ENCODE measurements at regions not wholly inside any gene's neighbourhood (a gene's known extent, or its start where the extent isn't known, plus 50 kb on each side); places are given as distances from the start of the nearest gene placed in this dataset.

DNA sequence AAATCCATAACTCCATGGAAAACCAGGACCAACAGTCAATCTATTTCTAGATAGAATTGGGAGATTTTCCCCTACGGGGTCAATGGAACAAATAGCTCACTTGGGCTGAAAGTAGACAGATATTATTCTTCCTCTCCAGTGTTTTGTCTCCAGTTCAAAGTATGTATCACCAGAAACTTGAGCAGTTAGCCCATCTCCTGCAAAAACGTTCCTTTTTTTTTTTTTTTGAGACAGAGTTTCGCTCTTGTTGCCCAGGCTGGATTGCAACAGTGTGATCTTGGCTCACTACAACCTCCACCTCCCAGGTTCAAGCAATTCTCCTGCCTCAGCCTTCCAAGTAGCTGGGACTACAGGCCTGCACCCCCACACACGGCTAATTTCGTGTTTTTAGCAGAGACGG lies 390.0 kb upstream of the AUTS2 start:
- Histone ChIP-seq H3K4me2 (ENCODE audit: low read length, poor library complexity, severe bottlenecking) (no peak overlapping the region), H3K9ac (ENCODE audit: low read length) (no peak overlapping the region), H3K36me3 (ENCODE audit: control insufficient read depth in 1 of 2, insufficient read depth in 2 of 2, low read depth in 1 of 2, low read length in 2 of 2) (no peaks in the 10 kb centered on the region), H3K4ac (ENCODE audit: low read depth in 1 of 2, low read length in 2 of 2) (no peak overlapping the region), H3K4me1 (ENCODE audit: control insufficient read depth, insufficient read depth, low read depth, low read length) (no peaks in the 10 kb centered on the region), H3K79me1 (replicated peaks; ENCODE audit: low read length, poor library complexity, severe bottlenecking) (no peaks in the 10 kb centered on the region), H3K14ac (ENCODE audit: low read length in 2 of 2) (no peak overlapping the region), H2AFZ (ENCODE audit: low read depth, low read length) (no peak overlapping the region), H3K27ac (ENCODE audit: low read length, poor library complexity, severe bottlenecking) (no peak overlapping the region), H4K91ac (ENCODE audit: low read length) (no peak overlapping the region), H2BK5ac (ENCODE audit: low read depth, low read length, poor library complexity, severe bottlenecking) (no peak overlapping the region), H2BK15ac (ENCODE audit: low read depth, poor library complexity, severe bottlenecking) (no peak overlapping the region), H3K27me3 (ENCODE audit: control insufficient read depth in 1 of 2, insufficient read depth in 1 of 2, low read length in 2 of 2) (peaks cover 0 to 8% of the 10 kb centered on the region in 2 experiments), H2AK5ac (ENCODE audit: low read length, severe bottlenecking) (no peak overlapping the region), H4K8ac (ENCODE audit: low read length) (no peak overlapping the region), H3K18ac (ENCODE audit: low read depth in 1 of 2, low read length in 2 of 2) (no peak overlapping the region), H3K4me3 (ENCODE audit: insufficient read depth in 1 of 2, low read depth in 1 of 2, low read length in 2 of 2) (no peak overlapping the region), H3K9me3 (ENCODE audit: control insufficient read depth, low read length) (no peaks in the 10 kb centered on the region), H2BK120ac (ENCODE audit: low read depth, low read length) (no peak overlapping the region), H3K23ac (ENCODE audit: low read length in 2 of 2) (no peak overlapping the region), H2BK12ac (ENCODE audit: low read length in 2 of 2) (no peak overlapping the region)
- WGBS: 73% methylated on average over 6 of the region's 6 CpGs
- no peak for DNase-seq

DNA sequence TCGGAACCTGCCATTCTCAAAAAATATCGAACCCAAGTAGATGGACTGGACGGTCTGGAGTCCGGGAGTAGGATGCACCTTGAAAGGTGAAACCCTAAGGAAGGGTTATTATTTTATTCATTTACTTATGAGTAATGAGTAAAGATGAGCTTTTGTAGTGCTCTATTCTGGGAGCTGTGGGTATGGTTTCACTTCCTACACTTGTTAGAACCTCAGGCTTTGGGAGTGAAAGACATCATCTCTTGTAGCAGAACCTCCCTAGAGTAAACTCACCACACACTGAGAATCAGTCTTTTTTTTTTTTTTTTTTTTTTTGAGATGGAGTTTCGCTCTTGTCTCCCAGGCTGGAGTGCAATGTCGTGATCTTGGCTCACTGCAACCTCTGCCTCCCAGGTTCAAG lies 389.4 kb upstream of the AUTS2 start:
- Histone ChIP-seq H3K27me3 (ENCODE audit: control insufficient read depth in 1 of 2, insufficient read depth in 1 of 2, low read length in 2 of 2) (peaks cover 0 to 8% of the 10 kb centered on the region in 2 experiments), H3K9ac (ENCODE audit: low read length) (no peak overlapping the region), H2AK5ac (ENCODE audit: low read length, severe bottlenecking) (no peak overlapping the region), H2BK120ac (ENCODE audit: low read depth, low read length) (no peak overlapping the region), H3K9me3 (ENCODE audit: control insufficient read depth, low read length) (no peaks in the 10 kb centered on the region), H3K18ac (ENCODE audit: low read depth in 1 of 2, low read length in 2 of 2) (no peak overlapping the region), H3K4me3 (ENCODE audit: insufficient read depth in 1 of 2, low read depth in 1 of 2, low read length in 2 of 2) (no peak overlapping the region), H3K14ac (ENCODE audit: low read length in 2 of 2) (no peak overlapping the region), H3K79me1 (replicated peaks; ENCODE audit: low read length, poor library complexity, severe bottlenecking) (no peaks in the 10 kb centered on the region), H2BK15ac (ENCODE audit: low read depth, poor library complexity, severe bottlenecking) (no peak overlapping the region), H3K23ac (ENCODE audit: low read length in 2 of 2) (no peak overlapping the region), H3K27ac (ENCODE audit: low read length, poor library complexity, severe bottlenecking) (no peak overlapping the region), H3K4ac (ENCODE audit: low read depth in 1 of 2, low read length in 2 of 2) (no peak overlapping the region), H3K36me3 (ENCODE audit: control insufficient read depth in 1 of 2, insufficient read depth in 2 of 2, low read depth in 1 of 2, low read length in 2 of 2) (no peaks in the 10 kb centered on the region), H2BK12ac (ENCODE audit: low read length in 2 of 2) (no peak overlapping the region), H4K8ac (ENCODE audit: low read length) (no peak overlapping the region), H2AFZ (ENCODE audit: low read depth, low read length) (no peak overlapping the region), H3K4me2 (ENCODE audit: low read length, poor library complexity, severe bottlenecking) (no peak overlapping the region), H4K91ac (ENCODE audit: low read length) (no peak overlapping the region), H3K4me1 (ENCODE audit: control insufficient read depth, insufficient read depth, low read depth, low read length) (no peaks in the 10 kb centered on the region), H2BK5ac (ENCODE audit: low read depth, low read length, poor library complexity, severe bottlenecking) (no peak overlapping the region)
- 87% methylated on average over 3 of the region's 6 CpGs for WGBS
- no peak for DNase-seq

DNA sequence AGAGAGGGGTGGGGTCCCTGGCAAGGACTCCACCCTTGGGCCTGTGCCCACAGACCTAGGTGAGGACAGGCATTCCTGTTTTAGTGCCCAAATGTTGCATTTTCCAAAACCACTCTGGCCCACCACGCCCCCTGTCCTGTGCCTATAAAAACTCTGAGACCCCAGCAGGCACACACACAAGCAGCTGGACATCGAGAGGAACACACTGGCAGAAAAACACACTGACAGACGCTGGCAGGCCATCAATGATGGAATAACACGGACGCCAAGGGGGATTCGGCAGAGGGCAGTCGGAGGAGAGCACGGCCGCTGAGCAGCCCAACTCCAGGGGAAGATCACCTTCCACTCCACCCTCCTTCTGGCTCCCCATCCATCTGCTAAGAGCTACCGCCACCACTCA lies 386.9 kb upstream of the AUTS2 start:
- Histone ChIP-seq H3K9ac (ENCODE audit: low read length) (no peak overlapping the region), H3K18ac (ENCODE audit: low read depth in 1 of 2, low read length in 2 of 2) (no peak overlapping the region), H2BK5ac (ENCODE audit: low read depth, low read length, poor library complexity, severe bottlenecking) (no peak overlapping the region), H3K4me3 (ENCODE audit: insufficient read depth in 1 of 2, low read depth in 1 of 2, low read length in 2 of 2) (no peak overlapping the region), H3K9me3 (ENCODE audit: control insufficient read depth, low read length) (no peaks in the 10 kb centered on the region), H3K27ac (ENCODE audit: low read length, poor library complexity, severe bottlenecking) (no peak overlapping the region), H2AFZ (ENCODE audit: low read depth, low read length) (no peak overlapping the region), H3K23ac (ENCODE audit: low read length in 2 of 2) (no peak overlapping the region), H3K4ac (ENCODE audit: low read depth in 1 of 2, low read length in 2 of 2) (no peak overlapping the region), H4K8ac (ENCODE audit: low read length) (no peak overlapping the region), H3K4me1 (ENCODE audit: control insufficient read depth, insufficient read depth, low read depth, low read length) (no peaks in the 10 kb centered on the region), H2BK12ac (ENCODE audit: low read length in 2 of 2) (no peak overlapping the region), H2AK5ac (ENCODE audit: low read length, severe bottlenecking) (no peak overlapping the region), H2BK15ac (ENCODE audit: low read depth, poor library complexity, severe bottlenecking) (no peak overlapping the region), H3K36me3 (ENCODE audit: control insufficient read depth in 1 of 2, insufficient read depth in 2 of 2, low read depth in 1 of 2, low read length in 2 of 2) (no peaks in the 10 kb centered on the region), H2BK120ac (ENCODE audit: low read depth, low read length) (no peak overlapping the region), H3K79me1 (replicated peaks; ENCODE audit: low read length, poor library complexity, severe bottlenecking) (no peaks in the 10 kb centered on the region), H3K27me3 (ENCODE audit: control insufficient read depth in 1 of 2, insufficient read depth in 1 of 2, low read length in 2 of 2) (peaks cover 0 to 12% of the 10 kb centered on the region in 2 experiments), H3K4me2 (ENCODE audit: low read length, poor library complexity, severe bottlenecking) (no peak overlapping the region), H4K91ac (ENCODE audit: low read length) (no peak overlapping the region), H3K14ac (ENCODE audit: low read length in 2 of 2) (no peak overlapping the region)
- WGBS: 75% methylated on average over 10 of the region's 10 CpGs
- DNase-seq: no peak

DNA sequence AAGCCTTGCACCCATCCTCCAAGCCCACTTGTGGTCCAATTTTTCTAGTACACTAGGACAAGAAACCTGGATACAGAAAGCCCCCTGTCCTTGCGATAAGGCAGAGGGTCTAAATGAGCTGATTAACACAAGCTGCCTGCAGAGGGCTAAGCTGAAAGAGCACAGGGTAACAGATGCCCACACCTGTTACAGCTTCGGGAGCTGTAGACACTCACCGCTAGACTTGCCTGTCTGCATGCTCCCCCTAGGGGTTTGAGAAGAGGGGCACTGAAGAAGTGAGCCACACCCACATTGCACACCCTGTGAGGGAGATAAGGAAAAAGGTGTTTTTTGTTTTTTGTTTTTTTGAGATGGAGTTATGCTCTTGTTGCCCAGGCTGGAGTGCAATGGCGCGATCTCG lies 386.5 kb upstream of the AUTS2 start:
- no peak overlapping the region for H3K23ac ChIP-seq (ENCODE audit: low read length in 2 of 2)
- DNase-seq: no peak
- no peak overlapping the region for H4K8ac ChIP-seq (ENCODE audit: low read length)
- no peak overlapping the region for H2BK120ac ChIP-seq (ENCODE audit: low read depth, low read length)
- no peaks in the 10 kb centered on the region for H3K9me3 ChIP-seq (ENCODE audit: control insufficient read depth, low read length)
- H3K18ac ChIP-seq (ENCODE audit: low read depth in 1 of 2, low read length in 2 of 2): no peak overlapping the region
- no peak overlapping the region for H3K14ac ChIP-seq (ENCODE audit: low read length in 2 of 2)
- whole genome bisulfite sequencing: 65% methylated on average over 6 of the region's 6 CpGs
- no peak overlapping the region for H2AK5ac ChIP-seq (ENCODE audit: low read length, severe bottlenecking)
- H3K79me1 ChIP-seq (replicated peaks; ENCODE audit: low read length, poor library complexity, severe bottlenecking): no peaks in the 10 kb centered on the region
- H3K4me2 ChIP-seq (ENCODE audit: low read length, poor library complexity, severe bottlenecking): no peak overlapping the region
- H3K4me3 ChIP-seq (ENCODE audit: insufficient read depth in 1 of 2, low read depth in 1 of 2, low read length in 2 of 2): no peak overlapping the region
- H2BK12ac ChIP-seq (ENCODE audit: low read length in 2 of 2): no peak overlapping the region
- H3K27ac ChIP-seq (ENCODE audit: low read length, poor library complexity, severe bottlenecking): no peak overlapping the region
- no peak overlapping the region for H4K91ac ChIP-seq (ENCODE audit: low read length)
- H2BK5ac ChIP-seq (ENCODE audit: low read depth, low read length, poor library complexity, severe bottlenecking): no peak overlapping the region
- peaks cover 0 to 12% of the 10 kb centered on the region in 2 experiments for H3K27me3 ChIP-seq (ENCODE audit: control insufficient read depth in 1 of 2, insufficient read depth in 1 of 2, low read length in 2 of 2)
- H3K9ac ChIP-seq (ENCODE audit: low read length): no peak overlapping the region
- H3K4ac ChIP-seq (ENCODE audit: low read depth in 1 of 2, low read length in 2 of 2): no peak overlapping the region
- no peaks in the 10 kb centered on the region for H3K4me1 ChIP-seq (ENCODE audit: control insufficient read depth, insufficient read depth, low read depth, low read length)
- H2BK15ac ChIP-seq (ENCODE audit: low read depth, poor library complexity, severe bottlenecking): no peak overlapping the region
- H2AFZ ChIP-seq (ENCODE audit: low read depth, low read length): no peak overlapping the region
- no peaks in the 10 kb centered on the region for H3K36me3 ChIP-seq (ENCODE audit: control insufficient read depth in 1 of 2, insufficient read depth in 2 of 2, low read depth in 1 of 2, low read length in 2 of 2)
